OCI-LY1 (cell line): ENCODE measurements at regions not wholly inside any gene's neighbourhood (a gene's known extent, or its start where the extent isn't known, plus 50 kb on each side); places are given as distances from the start of the nearest gene placed in this dataset.

ENCODE experiments used
- EZH2 ChIP-seq: fragments of 200-600 bp; sonication (generic), shearing (Covaris generic); IDR thresholded peaks from 2 replicates; pipeline ENCODE4 v1.8.0; 2017; ENCODE audit warnings: borderline replicate concordance, mixed run types, mild to moderate bottlenecking, antibody characterized with exemption, low read length, moderate library complexity, mixed read lengths
- TF ChIP-seq, protein P1 (sequence below): fragments of 200-600 bp; sonication (generic), shearing (Covaris generic); IDR thresholded peaks from 2 replicates; pipeline ENCODE4 v1.5.1; 2017; ENCODE audit warnings: mild to moderate bottlenecking, antibody characterized with exemption, low read length, moderate library complexity, mixed read lengths

DNA sequence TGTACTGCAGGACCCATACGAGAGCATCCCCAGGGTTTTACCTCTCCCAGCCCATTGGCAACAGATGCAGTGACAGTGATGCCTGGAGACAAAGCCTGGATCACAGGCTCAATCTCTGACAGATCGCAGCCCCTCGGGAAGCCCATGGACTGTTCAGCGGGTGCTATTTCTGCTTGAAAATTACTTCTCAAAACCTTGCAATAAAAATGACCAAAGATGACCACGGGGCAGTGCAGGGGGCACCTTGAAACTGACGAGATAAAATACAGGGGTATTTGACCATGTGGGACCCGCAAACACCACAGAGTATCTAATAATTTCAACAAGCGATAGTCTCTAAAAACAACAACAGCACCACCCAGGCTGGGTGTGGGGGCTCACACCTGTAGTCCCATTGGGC is 118.3 kb downstream of the C16orf95 start:
- no peak for TF ChIP-seq EZH2
- TF ChIP-seq, protein P1, sequence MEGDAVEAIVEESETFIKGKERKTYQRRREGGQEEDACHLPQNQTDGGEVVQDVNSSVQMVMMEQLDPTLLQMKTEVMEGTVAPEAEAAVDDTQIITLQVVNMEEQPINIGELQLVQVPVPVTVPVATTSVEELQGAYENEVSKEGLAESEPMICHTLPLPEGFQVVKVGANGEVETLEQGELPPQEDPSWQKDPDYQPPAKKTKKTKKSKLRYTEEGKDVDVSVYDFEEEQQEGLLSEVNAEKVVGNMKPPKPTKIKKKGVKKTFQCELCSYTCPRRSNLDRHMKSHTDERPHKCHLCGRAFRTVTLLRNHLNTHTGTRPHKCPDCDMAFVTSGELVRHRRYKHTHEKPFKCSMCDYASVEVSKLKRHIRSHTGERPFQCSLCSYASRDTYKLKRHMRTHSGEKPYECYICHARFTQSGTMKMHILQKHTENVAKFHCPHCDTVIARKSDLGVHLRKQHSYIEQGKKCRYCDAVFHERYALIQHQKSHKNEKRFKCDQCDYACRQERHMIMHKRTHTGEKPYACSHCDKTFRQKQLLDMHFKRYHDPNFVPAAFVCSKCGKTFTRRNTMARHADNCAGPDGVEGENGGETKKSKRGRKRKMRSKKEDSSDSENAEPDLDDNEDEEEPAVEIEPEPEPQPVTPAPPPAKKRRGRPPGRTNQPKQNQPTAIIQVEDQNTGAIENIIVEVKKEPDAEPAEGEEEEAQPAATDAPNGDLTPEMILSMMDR, result no peak
